T follicular helper cell (primary cell): ENCODE measurements at regions not wholly inside any gene's neighbourhood (a gene's known extent, or its start where the extent isn't known, plus 50 kb on each side); places are given as distances from the start of the nearest gene placed in this dataset.
"Not testable (repeated sequence)": the region's sequence is repeated elsewhere in the genome, so short reads cannot be mapped to it uniquely, and the experiment has no call there.

Experiments used
- DNase-seq: peaks from one replicate; pipeline ENCODE4 v3.0.0-alpha.2; 2020; ENCODE audit warnings: low read depth

DNA sequence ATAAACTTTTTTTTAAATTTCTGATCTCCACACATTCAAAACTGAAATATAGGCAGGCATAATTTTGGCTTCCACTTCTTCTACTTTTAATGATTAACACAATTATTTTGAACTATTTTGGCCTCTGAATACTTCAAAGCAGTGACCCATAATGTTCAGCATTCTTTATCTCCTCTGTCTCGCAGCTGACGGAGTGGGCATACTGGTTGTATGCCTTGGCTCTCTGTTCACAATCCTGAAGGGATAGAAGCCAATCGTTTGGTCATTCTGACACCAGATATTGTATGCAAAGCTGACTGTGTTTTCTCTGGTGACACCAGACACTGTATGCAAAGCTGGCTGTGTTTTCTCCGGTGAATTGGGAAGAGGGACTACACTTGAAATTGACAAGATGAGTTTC is 833.0 kb downstream of the EFNB2 start:
- DNase-seq, result no peak

DNA sequence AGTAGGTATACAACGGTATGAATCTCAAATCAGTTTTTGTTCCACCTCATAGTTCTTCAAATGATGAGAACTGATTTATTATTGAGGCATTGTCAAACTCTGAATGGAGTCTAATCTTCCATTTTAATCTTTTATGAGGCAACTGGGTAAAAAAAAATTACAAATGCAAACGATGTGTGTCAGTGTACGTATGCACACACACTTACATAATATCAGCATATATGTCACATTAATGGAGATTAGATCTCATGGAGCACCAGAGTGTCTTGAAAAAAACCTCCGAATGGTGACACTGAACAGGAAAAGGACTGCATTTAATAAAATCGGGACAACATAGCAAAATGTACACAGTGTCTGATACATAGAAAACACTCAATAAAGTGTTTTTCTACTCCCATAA is 842.7 kb downstream of the EFNB2 start:
- no peak for DNase-seq

DNA sequence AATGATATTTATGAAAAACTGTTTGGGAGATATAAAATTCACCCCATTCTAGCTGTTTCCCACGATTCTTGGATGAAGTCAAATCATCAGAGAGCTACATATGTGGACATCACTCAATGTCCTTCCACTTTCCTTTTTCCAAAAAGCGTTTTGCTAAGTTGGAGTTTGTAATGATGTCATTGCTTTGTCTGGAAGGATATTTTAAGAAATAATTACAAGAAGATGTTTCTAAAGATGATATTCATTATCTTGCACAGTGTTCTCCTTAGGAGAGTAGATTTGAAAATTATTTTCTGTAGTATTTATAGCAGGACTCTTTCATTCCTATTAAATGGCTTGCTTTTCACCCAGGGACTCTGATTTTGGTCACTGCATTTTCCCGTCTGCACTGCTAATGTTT is 851.2 kb downstream of the EFNB2 start:
- DNase-seq, result no peak

- no peak for DNase-seq
These were observed 855.6 kb downstream of the EFNB2 start for GRCh38 chr13:105679838-105680237.

- no peak for DNase-seq
These were observed 857.4 kb downstream of the EFNB2 start for GRCh38 chr13:105678072-105678471.

DNA sequence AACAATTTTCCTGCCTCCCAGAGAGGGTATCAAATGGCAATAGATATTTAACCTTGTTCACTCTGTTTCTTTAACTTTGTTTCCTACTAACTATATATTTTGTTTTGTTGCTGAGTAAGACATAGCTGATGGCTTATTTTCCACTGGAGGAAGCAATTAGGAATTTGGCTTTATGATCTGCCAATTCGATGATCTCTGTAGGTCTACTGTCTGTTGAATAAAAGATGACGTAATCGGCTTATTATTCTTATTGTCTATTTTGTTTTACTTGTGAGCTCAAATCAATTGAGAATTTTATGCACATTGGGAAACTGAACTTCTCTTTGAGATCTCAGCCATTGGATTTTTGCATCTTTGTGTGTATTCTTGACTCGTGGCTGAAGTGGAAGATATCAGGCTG is 862.6 kb downstream of the EFNB2 start:
- DNase-seq, result no peak

DNA sequence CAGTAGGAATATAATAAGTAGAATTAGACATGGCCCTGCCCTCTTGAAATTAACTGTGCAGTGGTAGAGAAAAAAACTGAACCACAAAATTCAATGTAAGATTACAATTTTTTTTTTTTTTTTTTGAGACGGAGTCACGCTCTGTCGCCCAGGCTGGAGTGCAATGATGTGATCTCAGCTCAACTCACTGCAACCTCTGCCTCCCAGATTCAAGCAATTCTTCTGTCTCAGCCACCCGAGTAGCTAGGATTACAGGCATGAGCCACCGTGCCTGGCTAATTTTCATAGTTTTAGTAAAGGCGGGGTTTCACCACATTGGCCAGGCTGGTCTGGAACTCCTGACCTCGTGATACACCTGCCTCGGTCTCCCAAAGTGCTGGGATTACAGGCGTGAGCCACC is 864.3 kb downstream of the EFNB2 start:
- not testable (repeated sequence) for DNase-seq

- no peak for DNase-seq
These were observed 865.1 kb downstream of the EFNB2 start for GRCh38 chr13:105670179-105670990.

DNA sequence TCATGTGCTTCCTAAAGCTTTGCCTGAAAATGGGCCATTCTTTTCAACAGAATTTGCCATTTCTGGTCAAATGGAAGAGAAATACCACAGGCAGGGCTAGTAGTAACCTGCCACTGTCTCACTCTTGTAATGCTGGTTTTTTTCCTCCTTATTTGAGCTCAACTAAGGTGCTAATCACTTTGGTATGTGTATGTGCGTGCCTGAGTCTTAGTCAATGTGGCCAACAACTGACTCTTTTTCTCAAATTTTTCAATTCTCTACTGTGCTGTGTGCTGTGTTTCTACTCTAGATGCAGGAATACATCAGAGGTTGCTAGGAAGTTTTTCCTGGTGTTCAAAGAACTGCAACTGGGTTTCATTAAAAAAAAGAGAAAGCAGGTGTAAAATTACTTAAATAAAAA is 870.2 kb downstream of the EFNB2 start:
- DNase-seq, result no peak

GRCh38 chr13:105663182-105663581 is 872.3 kb downstream of the EFNB2 start:
- DNase-seq, result no peak

DNA sequence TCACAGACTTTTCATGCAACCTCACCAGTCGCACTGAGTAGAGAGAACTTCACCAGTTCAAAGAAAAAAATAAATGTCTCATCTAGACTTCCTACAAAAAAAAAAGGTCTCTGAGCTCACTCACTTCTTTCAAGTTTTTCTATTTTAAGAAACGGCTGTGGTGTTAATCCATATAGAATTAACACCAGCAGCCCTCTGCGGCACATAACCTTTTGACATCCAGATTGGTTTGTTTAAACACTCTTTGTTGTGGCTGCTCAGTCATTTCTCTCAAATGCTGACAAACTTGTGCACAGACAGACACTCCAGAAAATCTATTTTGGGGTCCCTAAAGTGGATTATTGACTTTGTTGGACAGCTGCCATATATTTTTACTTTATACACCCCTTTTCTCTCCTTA is 874.9 kb downstream of the EFNB2 start:
- no peak for DNase-seq

DNA sequence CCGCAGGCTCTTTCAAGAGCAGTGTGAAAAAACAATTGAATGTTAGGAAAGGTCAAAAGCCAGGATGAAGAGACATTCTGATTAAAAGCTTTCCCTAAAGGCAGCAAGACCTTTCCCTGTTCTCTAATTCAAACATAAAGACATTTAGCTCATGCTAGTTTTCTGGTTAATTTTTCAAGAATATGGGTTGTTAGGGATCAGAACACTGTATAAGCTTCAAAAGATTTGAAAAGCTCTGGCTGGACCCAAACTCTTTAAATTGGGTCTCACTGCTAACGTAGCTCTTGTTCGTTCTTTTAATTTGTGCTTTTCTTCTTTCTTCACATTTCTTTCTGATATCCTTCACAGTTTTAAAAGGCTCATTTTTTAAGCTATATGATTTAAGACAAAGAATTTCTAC is 877.0 kb downstream of the EFNB2 start:
- DNase-seq, result no peak

- DNase-seq, result no peak
These were observed 880.4 kb downstream of the EFNB2 start for GRCh38 chr13:105655046-105655445.

GRCh38 chr13:105643966-105644365 is 891.5 kb downstream of the EFNB2 start:
- DNase-seq, result no peak

DNA sequence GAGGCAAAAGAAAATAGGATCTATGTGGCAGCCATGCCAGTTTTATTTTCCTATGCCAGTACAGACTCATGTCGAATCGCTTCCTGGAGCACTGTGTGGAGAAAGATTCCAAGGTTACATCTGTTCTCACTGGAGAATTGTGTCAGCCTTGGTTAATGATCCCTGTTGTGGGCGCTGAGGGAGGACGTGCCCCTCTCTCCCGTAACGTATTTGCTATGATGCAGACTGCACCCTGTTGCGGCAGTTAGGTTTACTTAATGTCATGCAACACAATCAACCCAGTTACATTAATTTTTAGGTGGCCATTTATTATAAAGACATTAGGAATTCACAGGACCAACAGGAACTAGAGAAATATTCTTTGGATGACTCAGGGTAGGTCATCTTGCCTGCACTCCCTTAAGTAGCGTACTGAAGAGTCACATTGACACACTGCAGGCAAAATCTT is 892.9 kb downstream of the EFNB2 start:
- DNase-seq, result no peak

DNA sequence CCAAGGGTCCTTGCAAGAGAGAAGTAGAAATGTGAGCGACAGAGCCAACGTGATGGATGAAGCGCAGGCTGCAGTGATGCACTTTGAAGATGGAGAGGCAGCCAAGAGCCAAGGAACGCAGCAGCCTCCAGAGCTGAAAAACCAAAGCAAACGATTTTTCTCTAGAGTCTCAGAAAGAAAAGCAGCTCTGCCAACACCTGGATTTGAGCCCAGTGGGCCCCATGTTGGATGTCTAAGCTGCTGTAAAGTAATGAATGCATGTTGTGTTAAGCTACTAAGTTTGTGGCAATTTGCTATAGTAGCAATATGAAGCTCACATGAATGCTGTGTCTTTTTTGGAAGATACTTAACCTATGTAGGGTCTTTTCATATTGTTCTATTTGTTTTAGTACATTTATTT is 894.3 kb downstream of the EFNB2 start:
- DNase-seq, result no peak

- DNase-seq, result no peak
These were observed 897.0 kb downstream of the EFNB2 start for GRCh38 chr13:105638426-105638825.

DNA sequence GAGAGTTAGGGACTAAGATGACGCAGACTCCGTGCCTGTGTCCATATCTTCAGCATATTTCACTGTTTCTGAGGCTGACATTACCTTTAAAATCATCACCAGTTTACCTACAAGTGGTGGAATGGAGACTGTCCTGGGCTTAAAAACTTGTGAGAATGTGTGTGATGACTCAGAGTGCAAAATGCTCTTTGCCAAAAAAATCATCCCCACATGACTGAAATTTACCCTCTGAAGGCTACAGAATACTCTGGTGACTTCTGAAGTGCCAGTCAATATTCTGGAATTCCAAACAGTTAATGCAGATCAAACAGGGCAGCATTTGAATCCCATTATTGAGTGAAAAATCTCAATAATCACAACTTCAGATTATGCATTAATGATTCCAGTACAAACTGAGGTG is 901.4 kb downstream of the EFNB2 start:
- DNase-seq, result no peak

DNA sequence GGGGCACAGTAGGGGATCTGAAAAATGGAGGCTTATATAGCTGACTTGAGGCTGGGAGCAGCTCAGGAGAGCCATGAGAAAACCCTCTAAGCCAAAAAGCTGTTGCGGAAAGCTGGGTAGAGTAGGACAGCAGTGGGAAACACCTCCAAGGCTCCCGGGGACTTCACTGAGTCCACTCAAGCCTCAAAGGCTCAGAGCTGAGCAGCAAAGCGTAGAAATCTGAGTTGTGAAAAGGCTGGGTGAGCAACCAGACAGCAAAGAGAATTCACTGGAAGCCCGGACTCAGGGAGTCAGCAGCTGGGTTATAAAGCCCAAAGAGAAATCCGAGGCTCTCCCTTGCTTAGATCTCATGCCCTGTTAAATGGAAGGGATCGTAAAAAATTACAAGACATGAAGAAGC is 905.0 kb downstream of the EFNB2 start:
- no peak for DNase-seq

DNA sequence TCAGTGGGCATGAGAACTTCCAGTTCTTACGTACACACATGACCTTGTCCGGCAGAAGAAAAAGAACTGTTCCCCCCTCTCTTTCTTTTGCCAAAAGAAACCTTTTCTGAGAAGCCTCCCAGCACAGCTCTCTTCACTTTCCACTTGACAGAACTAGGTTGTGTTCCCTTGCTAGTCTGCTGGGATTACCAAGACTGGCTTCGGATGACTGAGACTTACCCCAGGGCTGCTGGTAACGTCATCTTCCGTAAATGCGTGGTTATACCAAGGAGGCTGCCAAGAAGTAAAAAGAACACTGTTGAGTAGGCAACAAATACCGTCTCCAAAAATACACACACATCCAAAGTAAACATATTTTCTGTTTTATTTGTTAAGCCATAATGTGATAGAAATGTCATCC is 908.2 kb downstream of the EFNB2 start:
- DNase-seq, result no peak

DNA sequence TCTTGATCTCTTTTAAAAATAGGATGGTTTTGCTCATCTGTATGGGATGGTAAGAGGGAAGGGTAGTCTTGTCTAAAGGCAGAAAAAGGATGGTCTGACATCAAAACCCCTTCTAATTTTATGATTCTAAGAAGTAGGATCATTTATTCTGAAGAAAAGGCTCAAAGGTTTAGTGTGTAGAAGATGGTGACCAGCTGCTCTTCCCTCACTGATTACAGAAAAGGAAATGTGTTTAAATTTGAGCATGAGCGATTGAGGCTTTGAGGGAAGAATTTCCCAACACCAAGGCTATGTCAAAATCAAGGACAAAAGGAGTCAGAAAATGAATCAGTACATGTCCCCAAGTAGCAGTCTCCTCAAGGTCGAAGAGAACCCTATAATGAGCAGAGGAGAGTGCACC is 909.8 kb downstream of the EFNB2 start:
- DNase-seq, result no peak

DNA sequence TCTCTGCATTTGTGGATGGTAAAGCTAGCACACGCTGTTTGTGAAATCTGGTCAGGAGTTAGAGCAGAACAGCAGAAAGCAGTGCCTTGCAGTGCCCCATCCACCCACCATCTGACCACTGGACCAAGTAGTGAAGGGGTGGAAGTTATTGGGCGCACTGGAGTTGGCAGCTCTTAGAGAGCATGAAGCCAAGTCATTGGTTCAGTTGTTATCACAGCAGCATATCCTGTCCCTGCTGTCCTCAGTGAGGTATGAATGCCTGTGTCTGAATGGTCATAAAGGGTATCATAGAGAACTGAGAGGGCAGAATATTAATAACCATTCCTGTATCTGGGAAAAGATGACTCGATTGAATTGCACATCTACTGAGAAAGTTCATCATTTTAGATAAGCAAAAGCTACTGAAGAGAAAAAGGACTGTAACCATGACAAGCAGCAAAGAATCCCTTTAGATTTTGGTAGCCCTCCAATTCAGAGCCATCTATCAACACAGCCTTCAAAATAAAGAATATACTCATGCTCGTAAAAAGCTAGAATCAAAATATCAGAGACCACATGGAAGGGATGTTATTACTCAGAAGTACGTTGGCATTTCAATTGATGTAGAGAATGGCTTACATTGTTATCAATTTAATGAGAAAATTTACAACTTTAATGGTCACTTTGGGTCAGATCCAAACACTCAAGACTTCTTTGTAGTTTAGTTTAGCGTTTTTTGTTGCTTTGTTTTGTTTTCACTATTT is 919.0 kb downstream of the EFNB2 start:
- DNase-seq, result no peak

DNA sequence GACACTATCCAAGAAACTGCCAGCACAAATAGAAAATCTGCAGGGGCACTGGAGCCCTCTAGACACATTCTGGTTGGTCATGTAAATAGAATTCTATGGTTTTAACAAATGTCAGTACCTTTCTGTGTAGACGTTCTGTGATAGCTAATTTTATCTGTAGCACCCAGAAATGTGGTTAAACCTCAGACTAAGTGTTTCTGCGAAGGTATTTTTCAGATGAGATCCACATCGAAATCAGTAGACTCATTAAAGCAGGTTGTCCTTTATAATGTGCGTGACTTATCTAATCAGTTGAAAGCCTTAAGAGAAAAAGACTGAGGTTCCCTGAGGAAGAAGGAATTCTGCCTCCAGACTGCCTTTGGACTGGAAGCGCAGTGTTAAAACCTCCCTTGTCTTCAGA is 922.9 kb downstream of the EFNB2 start:
- no peak for DNase-seq

DNA sequence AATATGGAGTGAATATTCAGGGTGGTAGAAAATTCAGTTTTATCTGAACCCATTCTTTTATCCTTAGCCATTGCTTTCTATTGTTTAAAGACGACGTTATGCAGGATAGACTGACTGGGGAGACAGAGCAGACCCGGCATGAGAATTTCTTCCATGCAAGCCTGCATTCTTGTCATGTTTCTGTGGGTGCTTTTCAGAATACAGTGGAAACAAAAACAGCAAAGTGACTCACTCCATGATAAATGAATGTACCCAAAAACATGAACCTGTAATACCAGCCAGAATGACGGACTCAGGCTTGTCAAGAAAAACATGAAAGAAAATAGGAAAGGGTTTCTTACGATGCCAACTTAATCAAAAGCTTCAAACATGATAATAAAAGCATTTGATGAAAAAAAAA is 924.0 kb downstream of the EFNB2 start:
- DNase-seq, result no peak
